GM23338 (cell line): ENCODE measurements at regions not wholly inside any gene's neighbourhood (a gene's known extent, or its start where the extent isn't known, plus 50 kb on each side); places are given as distances from the start of the nearest gene placed in this dataset.

ENCODE experiments used
- ATAC-seq: fragments of 200-7000 bp; cut with Tn5 transposase; 3 replicates; pipeline ENCODE4 v1.9.1; 2020
- DNase-seq: peaks from one replicate; pipeline ENCODE4 v3.0.0-alpha.2; 2015; ENCODE audit warnings: low spot score
- H2AFZ ChIP-seq: fragments of 200-600 bp; sonication (generic); 2 replicates; pipeline ENCODE4 v1.8.0; 2016; ENCODE audit warnings: antibody characterized with exemption, mild to moderate bottlenecking, moderate library complexity
- H3F3A ChIP-seq: fragments of 200-600 bp; sonication (generic); replicated peaks from 2 replicates; pipeline ENCODE4 v1.8.0; 2017; ENCODE audit warnings: antibody characterized with exemption, mixed run types, low read depth
- H3K27ac ChIP-seq: fragments of 200-600 bp; sonication (generic); 2 replicates; pipeline ENCODE4 v1.6.1; 2016; ENCODE audit warnings: low read depth
- H3K27me3 ChIP-seq: fragments of 200-600 bp; sonication (generic); 2 replicates; pipeline ENCODE4 v1.8.0; 2016; ENCODE audit warnings: mild to moderate bottlenecking, mixed run types, moderate library complexity; ENCODE audit not compliant: insufficient read depth
- H3K36me3 ChIP-seq: fragments of 200-600 bp; sonication (generic); 2 replicates; pipeline ENCODE4 v1.8.0; 2016; ENCODE audit warnings: mild to moderate bottlenecking; ENCODE audit not compliant: insufficient read depth
- H3K4me1 ChIP-seq: fragments of 200-600 bp; sonication (generic); 2 replicates; pipeline ENCODE4 v1.8.0; 2016; ENCODE audit warnings: mild to moderate bottlenecking, moderate library complexity; ENCODE audit not compliant: insufficient read depth
- H3K4me2 ChIP-seq: fragments of 200-600 bp; sonication (generic); 2 replicates; pipeline ENCODE4 v1.7.1; 2017; ENCODE audit warnings: mixed run types
- H3K4me3 ChIP-seq: fragments of 200-600 bp; sonication (generic); 2 replicates; pipeline ENCODE4 v1.6.1; 2016; ENCODE audit warnings: mixed run types
- H3K79me2 ChIP-seq: fragments of 200-600 bp; sonication (generic); replicated peaks from 2 replicates; pipeline ENCODE4 v1.8.0; 2017; ENCODE audit warnings: mild to moderate bottlenecking; ENCODE audit not compliant: insufficient read depth
- H3K9me2 ChIP-seq: fragments of 200-600 bp; sonication (generic); 2 replicates; pipeline ENCODE4 v1.8.0; 2017; ENCODE audit not compliant: insufficient read depth
- H4K20me1 ChIP-seq: fragments of 200-600 bp; sonication (generic); replicated peaks from 2 replicates; pipeline ENCODE4 v1.8.0; 2017; ENCODE audit warnings: mild to moderate bottlenecking; ENCODE audit not compliant: insufficient read depth
- H3K27ac Mint-ChIP-seq: 2 replicates; pipeline ENCODE4 v1.8.0; 2020; ENCODE audit warnings: inconsistent platforms, mild to moderate bottlenecking, moderate library complexity, mixed read lengths
- H3K27me3 Mint-ChIP-seq: 3 replicates; pipeline ENCODE4 v1.8.0; 2022; ENCODE audit warnings: low read depth, mild to moderate bottlenecking, moderate library complexity, mixed read lengths, inconsistent platforms; ENCODE audit not compliant: insufficient read depth, poor library complexity
- H3K36me3 Mint-ChIP-seq: 3 replicates; pipeline ENCODE4 v1.8.0; 2021; ENCODE audit warnings: low read depth, mild to moderate bottlenecking, inconsistent platforms, moderate library complexity, mixed read lengths
- H3K4me1 Mint-ChIP-seq: 3 replicates; pipeline ENCODE4 v1.8.0; 2020; ENCODE audit warnings: mild to moderate bottlenecking, inconsistent platforms, mixed read lengths
- H3K4me3 Mint-ChIP-seq: 3 replicates; pipeline ENCODE4 v1.8.0; 2021; ENCODE audit warnings: moderate library complexity, mild to moderate bottlenecking, inconsistent platforms, mixed read lengths
- H3K9me3 Mint-ChIP-seq: 3 replicates; pipeline ENCODE4 v1.8.0; 2020; ENCODE audit warnings: moderate library complexity, mild to moderate bottlenecking, inconsistent platforms, mixed read lengths
- CREB1 ChIP-seq: fragments of 250-450 bp; sonication (Bioruptor Pico); IDR thresholded peaks from 2 replicates; pipeline ENCODE4 v1.5.0; 2020; ENCODE audit warnings: low read depth, mild to moderate bottlenecking, moderate library complexity
- EZH2 ChIP-seq: fragments of 200-600 bp; sonication (generic); IDR thresholded peaks from one replicate; pipeline ENCODE4 v1.8.0; 2017; ENCODE audit warnings: antibody characterized with exemption, mild to moderate bottlenecking, low read depth; ENCODE audit not compliant: unreplicated experiment
- EZH2phosphoT487 ChIP-seq: fragments of 200-600 bp; sonication (generic); IDR thresholded peaks from one replicate; pipeline ENCODE4 v1.8.1; 2018; ENCODE audit warnings: antibody characterized with exemption; ENCODE audit not compliant: unreplicated experiment
- JUNB ChIP-seq: IDR thresholded peaks from one replicate; pipeline ENCODE4 v1.6.1; 2016; ENCODE audit warnings: antibody characterized with exemption; ENCODE audit not compliant: unreplicated experiment
- NANOG ChIP-seq: IDR thresholded peaks from 2 replicates; pipeline ENCODE4 v1.6.1; 2016; ENCODE audit warnings: antibody characterized with exemption, borderline replicate concordance
- POLR2AphosphoS5 ChIP-seq: IDR thresholded peaks from 2 replicates; pipeline ENCODE4 v1.6.1; 2016; ENCODE audit warnings: antibody characterized with exemption, low read depth
- STAT1 ChIP-seq: IDR thresholded peaks from one replicate; pipeline ENCODE4 v1.6.1; 2016; ENCODE audit warnings: antibody characterized with exemption; ENCODE audit not compliant: unreplicated experiment
- ZNF114 ChIP-seq: fragments of 250-450 bp; sonication (Bioruptor Pico); IDR thresholded peaks from 2 replicates; pipeline ENCODE4 v1.5.0; 2020; ENCODE audit warnings: mild to moderate bottlenecking, moderate library complexity
- ZNF331 ChIP-seq: fragments of 250-450 bp; sonication (Bioruptor Pico); IDR thresholded peaks from 2 replicates; pipeline ENCODE4 v1.5.0; 2020; ENCODE audit warnings: low read depth, mild to moderate bottlenecking, moderate library complexity
- TF ChIP-seq, protein P1 (sequence below), 2 experiments: fragments of 200-600 bp in 1 of 2; sonication (generic) in 1 of 2; conservative IDR thresholded peaks; 2 replicates each; pipeline versions ENCODE4 v1.5.1 to v1.6.1; 2016 to 2017; ENCODE audit warnings: antibody characterized with exemption in 2 of 2, low read depth in 2 of 2, mild to moderate bottlenecking in 2 of 2, moderate library complexity in 1 of 2
- TF ChIP-seq, protein P2 (sequence below): fragments of 250-450 bp; sonication (Bioruptor Pico); IDR thresholded peaks from 2 replicates; pipeline ENCODE4 v1.5.0; 2020; ENCODE audit warnings: mild to moderate bottlenecking, moderate library complexity
- TF ChIP-seq, protein P3 (sequence below): IDR thresholded peaks from 2 replicates; pipeline ENCODE4 v1.6.1; 2016; ENCODE audit warnings: antibody characterized with exemption
- TF ChIP-seq, protein P4 (sequence below): IDR thresholded peaks from one replicate; pipeline ENCODE4 v1.6.1; 2018; ENCODE audit warnings: antibody characterized with exemption; ENCODE audit not compliant: unreplicated experiment

DNA sequence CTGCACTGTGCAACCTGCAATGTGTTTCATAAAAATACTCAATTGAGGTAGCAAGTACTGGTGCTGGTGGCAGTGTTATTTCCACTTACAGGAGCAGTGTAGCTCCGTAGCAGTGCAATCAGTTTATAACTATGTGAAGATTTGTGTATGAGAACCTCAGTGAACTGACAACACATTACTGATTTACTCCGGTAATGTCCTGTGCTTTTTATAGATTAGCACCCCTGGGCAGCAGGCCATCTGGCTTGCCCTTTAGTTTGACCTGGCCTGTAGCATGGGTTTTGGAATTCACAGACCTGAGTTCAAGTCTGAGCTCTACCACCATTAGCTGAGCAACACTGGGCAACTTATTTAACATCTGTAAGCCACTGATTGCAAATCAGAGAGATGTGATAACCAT lies 78.6 kb upstream of the GBA3 start:
- peaks cover 4% of the 10 kb centered on the region for H3K27me3 Mint-ChIP-seq
- no peak for DNase-seq
- Histone ChIP-seq H3K79me2 (no peaks in the 10 kb centered on the region), H3K36me3 (no peaks in the 10 kb centered on the region), H4K20me1 (no peaks in the 10 kb centered on the region), H3K4me3 (no peak overlapping the region), H3K4me1 (peaks cover 15% of the 10 kb centered on the region), H3K27ac (no peak overlapping the region), H2AFZ (no peak overlapping the region), H3K9me2 (no peaks in the 10 kb centered on the region), H3F3A (no peaks in the 10 kb centered on the region), H3K27me3 (no peaks in the 10 kb centered on the region), H3K4me2 (no peak overlapping the region)
- no peak overlapping the region for H3K27ac Mint-ChIP-seq
- ATAC-seq = no peak
- no peaks in the 10 kb centered on the region for H3K9me3 Mint-ChIP-seq
- no peak overlapping the region for H3K4me3 Mint-ChIP-seq
- TF ChIP-seq, protein P1, sequence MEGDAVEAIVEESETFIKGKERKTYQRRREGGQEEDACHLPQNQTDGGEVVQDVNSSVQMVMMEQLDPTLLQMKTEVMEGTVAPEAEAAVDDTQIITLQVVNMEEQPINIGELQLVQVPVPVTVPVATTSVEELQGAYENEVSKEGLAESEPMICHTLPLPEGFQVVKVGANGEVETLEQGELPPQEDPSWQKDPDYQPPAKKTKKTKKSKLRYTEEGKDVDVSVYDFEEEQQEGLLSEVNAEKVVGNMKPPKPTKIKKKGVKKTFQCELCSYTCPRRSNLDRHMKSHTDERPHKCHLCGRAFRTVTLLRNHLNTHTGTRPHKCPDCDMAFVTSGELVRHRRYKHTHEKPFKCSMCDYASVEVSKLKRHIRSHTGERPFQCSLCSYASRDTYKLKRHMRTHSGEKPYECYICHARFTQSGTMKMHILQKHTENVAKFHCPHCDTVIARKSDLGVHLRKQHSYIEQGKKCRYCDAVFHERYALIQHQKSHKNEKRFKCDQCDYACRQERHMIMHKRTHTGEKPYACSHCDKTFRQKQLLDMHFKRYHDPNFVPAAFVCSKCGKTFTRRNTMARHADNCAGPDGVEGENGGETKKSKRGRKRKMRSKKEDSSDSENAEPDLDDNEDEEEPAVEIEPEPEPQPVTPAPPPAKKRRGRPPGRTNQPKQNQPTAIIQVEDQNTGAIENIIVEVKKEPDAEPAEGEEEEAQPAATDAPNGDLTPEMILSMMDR (conservative IDR thresholded peaks at IDR 0.05; ENCODE audit: low read depth in 2 of 2) = no peak
- TF ChIP-seq, protein P2, sequence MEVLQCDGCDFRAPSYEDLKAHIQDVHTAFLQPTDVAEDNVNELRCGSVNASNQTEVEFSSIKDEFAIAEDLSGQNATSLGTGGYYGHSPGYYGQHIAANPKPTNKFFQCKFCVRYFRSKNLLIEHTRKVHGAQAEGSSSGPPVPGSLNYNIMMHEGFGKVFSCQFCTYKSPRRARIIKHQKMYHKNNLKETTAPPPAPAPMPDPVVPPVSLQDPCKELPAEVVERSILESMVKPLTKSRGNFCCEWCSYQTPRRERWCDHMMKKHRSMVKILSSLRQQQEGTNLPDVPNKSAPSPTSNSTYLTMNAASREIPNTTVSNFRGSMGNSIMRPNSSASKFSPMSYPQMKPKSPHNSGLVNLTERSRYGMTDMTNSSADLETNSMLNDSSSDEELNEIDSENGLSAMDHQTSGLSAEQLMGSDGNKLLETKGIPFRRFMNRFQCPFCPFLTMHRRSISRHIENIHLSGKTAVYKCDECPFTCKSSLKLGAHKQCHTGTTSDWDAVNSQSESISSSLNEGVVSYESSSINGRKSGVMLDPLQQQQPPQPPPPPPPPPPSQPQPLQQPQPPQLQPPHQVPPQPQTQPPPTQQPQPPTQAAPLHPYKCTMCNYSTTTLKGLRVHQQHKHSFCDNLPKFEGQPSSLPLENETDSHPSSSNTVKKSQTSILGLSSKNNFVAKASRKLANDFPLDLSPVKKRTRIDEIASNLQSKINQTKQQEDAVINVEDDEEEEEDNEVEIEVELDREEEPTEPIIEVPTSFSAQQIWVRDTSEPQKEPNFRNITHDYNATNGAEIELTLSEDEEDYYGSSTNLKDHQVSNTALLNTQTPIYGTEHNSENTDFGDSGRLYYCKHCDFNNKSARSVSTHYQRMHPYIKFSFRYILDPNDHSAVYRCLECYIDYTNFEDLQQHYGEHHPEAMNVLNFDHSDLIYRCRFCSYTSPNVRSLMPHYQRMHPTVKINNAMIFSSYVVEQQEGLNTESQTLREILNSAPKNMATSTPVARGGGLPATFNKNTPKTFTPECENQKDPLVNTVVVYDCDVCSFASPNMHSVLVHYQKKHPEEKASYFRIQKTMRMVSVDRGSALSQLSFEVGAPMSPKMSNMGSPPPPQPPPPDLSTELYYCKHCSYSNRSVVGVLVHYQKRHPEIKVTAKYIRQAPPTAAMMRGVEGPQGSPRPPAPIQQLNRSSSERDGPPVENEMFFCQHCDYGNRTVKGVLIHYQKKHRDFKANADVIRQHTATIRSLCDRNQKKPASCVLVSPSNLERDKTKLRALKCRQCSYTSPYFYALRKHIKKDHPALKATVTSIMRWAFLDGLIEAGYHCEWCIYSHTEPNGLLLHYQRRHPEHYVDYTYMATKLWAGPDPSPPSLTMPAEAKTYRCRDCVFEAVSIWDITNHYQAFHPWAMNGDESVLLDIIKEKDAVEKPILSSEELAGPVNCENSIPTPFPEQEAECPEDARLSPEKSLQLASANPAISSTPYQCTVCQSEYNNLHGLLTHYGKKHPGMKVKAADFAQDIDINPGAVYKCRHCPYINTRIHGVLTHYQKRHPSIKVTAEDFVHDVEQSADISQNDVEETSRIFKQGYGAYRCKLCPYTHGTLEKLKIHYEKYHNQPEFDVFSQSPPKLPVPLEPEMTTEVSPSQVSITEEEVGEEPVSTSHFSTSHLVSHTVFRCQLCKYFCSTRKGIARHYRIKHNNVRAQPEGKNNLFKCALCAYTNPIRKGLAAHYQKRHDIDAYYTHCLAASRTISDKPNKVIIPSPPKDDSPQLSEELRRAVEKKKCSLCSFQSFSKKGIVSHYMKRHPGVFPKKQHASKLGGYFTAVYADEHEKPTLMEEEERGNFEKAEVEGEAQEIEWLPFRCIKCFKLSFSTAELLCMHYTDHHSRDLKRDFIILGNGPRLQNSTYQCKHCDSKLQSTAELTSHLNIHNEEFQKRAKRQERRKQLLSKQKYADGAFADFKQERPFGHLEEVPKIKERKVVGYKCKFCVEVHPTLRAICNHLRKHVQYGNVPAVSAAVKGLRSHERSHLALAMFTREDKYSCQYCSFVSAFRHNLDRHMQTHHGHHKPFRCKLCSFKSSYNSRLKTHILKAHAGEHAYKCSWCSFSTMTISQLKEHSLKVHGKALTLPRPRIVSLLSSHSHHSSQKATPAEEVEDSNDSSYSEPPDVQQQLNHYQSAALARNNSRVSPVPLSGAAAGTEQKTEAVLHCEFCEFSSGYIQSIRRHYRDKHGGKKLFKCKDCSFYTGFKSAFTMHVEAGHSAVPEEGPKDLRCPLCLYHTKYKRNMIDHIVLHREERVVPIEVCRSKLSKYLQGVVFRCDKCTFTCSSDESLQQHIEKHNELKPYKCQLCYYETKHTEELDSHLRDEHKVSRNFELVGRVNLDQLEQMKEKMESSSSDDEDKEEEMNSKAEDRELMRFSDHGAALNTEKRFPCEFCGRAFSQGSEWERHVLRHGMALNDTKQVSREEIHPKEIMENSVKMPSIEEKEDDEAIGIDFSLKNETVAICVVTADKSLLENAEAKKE (CRISPR knock-in tag) = no peak
- no peak for TF ChIP-seq EZH2phosphoT487
- TF ChIP-seq STAT1 = no peak
- TF ChIP-seq POLR2AphosphoS5 = no peak
- no peak for TF ChIP-seq ZNF114
- no peak for TF ChIP-seq CREB1 (CRISPR knock-in tag)
- TF ChIP-seq JUNB = no peak
- no peak for TF ChIP-seq ZNF331 (CRISPR knock-in tag)
- no peak for TF ChIP-seq NANOG
- TF ChIP-seq, protein P3, sequence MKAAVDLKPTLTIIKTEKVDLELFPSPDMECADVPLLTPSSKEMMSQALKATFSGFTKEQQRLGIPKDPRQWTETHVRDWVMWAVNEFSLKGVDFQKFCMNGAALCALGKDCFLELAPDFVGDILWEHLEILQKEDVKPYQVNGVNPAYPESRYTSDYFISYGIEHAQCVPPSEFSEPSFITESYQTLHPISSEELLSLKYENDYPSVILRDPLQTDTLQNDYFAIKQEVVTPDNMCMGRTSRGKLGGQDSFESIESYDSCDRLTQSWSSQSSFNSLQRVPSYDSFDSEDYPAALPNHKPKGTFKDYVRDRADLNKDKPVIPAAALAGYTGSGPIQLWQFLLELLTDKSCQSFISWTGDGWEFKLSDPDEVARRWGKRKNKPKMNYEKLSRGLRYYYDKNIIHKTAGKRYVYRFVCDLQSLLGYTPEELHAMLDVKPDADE = no peak
- no peak for TF ChIP-seq EZH2
- TF ChIP-seq, protein P4, sequence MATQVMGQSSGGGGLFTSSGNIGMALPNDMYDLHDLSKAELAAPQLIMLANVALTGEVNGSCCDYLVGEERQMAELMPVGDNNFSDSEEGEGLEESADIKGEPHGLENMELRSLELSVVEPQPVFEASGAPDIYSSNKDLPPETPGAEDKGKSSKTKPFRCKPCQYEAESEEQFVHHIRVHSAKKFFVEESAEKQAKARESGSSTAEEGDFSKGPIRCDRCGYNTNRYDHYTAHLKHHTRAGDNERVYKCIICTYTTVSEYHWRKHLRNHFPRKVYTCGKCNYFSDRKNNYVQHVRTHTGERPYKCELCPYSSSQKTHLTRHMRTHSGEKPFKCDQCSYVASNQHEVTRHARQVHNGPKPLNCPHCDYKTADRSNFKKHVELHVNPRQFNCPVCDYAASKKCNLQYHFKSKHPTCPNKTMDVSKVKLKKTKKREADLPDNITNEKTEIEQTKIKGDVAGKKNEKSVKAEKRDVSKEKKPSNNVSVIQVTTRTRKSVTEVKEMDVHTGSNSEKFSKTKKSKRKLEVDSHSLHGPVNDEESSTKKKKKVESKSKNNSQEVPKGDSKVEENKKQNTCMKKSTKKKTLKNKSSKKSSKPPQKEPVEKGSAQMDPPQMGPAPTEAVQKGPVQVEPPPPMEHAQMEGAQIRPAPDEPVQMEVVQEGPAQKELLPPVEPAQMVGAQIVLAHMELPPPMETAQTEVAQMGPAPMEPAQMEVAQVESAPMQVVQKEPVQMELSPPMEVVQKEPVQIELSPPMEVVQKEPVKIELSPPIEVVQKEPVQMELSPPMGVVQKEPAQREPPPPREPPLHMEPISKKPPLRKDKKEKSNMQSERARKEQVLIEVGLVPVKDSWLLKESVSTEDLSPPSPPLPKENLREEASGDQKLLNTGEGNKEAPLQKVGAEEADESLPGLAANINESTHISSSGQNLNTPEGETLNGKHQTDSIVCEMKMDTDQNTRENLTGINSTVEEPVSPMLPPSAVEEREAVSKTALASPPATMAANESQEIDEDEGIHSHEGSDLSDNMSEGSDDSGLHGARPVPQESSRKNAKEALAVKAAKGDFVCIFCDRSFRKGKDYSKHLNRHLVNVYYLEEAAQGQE = no peak
- peaks cover 20% of the 10 kb centered on the region for H3K4me1 Mint-ChIP-seq
- no peaks in the 10 kb centered on the region for H3K36me3 Mint-ChIP-seq
